Prostate gland (tissue), 2 donors: ENCODE measurements at regions not wholly inside any gene's neighbourhood (a gene's known extent, or its start where the extent isn't known, plus 50 kb on each side); places are given as distances from the start of the nearest gene placed in this dataset.

Experiments used
- DNase-seq: peaks from one replicate; pipeline ENCODE4 v3.0.0-alpha.2; 2019; ENCODE audit warnings: low spot score
- H3K27ac ChIP-seq, 2 donors: fragments of 200-600 bp; sonication (generic); 2 replicates each; pipeline ENCODE4 v1.5.1; 2017 to 2019
- H3K27me3 ChIP-seq: fragments of 200-600 bp; sonication (generic); replicated peaks from 2 replicates; pipeline ENCODE4 v1.5.1; 2019; ENCODE audit not compliant: insufficient read depth
- H3K36me3 ChIP-seq, 2 donors: fragments of 200-600 bp; sonication (generic); 1 replicate in 1 of 2; 2 replicates in 1 of 2; pipeline versions ENCODE4 v1.5.1 to v1.8.1; 2017 to 2019
- H3K4me1 ChIP-seq: fragments of 200-600 bp; sonication (generic); replicated peaks from 2 replicates; pipeline ENCODE4 v1.5.1; 2019
- H3K4me3 ChIP-seq, 2 donors: fragments of 200-600 bp; sonication (generic); 2 replicates each; pipeline ENCODE4 v1.5.1; 2017 to 2019
- H3K9me3 ChIP-seq: fragments of 200-600 bp; sonication (generic); 2 replicates; pipeline ENCODE4 v1.5.1; 2017
- CTCF ChIP-seq, 4 experiments: fragments of 200-600 bp in 2 of 4; fragments of 450-650 bp in 2 of 4; sonication (generic) in 2 of 4; IDR thresholded peaks; 1 replicate in 3 of 4; 2 replicates in 1 of 4; pipeline ENCODE4 v1.5.1; 2016 to 2019; ENCODE audit warnings: antibody characterized with exemption in 4 of 4, mild to moderate bottlenecking in 2 of 4, moderate library complexity in 2 of 4
- POLR2A ChIP-seq: fragments of 450-650 bp; IDR thresholded peaks from one replicate; pipeline ENCODE4 v1.6.1; 2016; ENCODE audit warnings: antibody characterized with exemption, mild to moderate bottlenecking
- POLR2AphosphoS5 ChIP-seq: sonication (generic); formaldehyde crosslinking; IDR thresholded peaks from one replicate; pipeline ENCODE4 v1.6.1; 2017; ENCODE audit warnings: antibody characterized with exemption
- WGBS: methylation state at CpG from one replicate; pipeline ENCODE4 v1.1.5; 2018; 5-methylcytosine and 5-hydroxymethylcytosine counted together
- intact Hi-C: fragments of 100-400 bp; cut with DNase I; formaldehyde crosslinking; loops from one replicate; pipeline ENCODE4 v1.14.2; 2022

DNA sequence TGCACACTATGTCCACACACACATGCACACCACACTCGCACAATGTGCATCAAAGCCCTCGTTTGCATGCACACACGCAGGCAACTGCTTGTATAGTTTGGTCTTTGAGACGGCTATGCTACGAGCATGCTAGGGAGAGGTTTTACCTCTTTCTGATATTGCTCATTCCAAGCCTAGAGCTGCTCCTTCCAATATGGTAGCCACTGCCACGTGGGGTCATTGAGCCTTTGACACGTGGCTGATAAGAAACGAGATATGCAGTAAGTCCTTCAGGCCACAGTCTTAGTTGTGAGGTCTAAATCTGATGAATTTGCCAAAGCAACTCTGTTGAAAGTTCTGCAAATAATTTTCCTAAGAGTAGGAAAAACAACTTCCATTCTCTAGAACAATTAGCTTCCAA lies 204.4 kb downstream of the KLF6 start:
- Histone ChIP-seq H3K4me1 (no peaks in the 10 kb centered on the region), H3K9me3 (no peaks in the 10 kb centered on the region), H3K27me3 (no peaks in the 10 kb centered on the region), H3K27ac (no peak overlapping the region), H3K36me3 (no peaks in the 10 kb centered on the region), H3K4me3 (no peak overlapping the region)
- intact Hi-C loops, result no loop called here
- 83% methylated on average over 8 of the region's 8 CpGs for whole genome bisulfite sequencing
- DNase-seq, result no peak
- TF ChIP-seq POLR2A (no peak), POLR2AphosphoS5 (no peak), CTCF (IDR thresholded peaks at IDR 0.05) (no peak)

DNA sequence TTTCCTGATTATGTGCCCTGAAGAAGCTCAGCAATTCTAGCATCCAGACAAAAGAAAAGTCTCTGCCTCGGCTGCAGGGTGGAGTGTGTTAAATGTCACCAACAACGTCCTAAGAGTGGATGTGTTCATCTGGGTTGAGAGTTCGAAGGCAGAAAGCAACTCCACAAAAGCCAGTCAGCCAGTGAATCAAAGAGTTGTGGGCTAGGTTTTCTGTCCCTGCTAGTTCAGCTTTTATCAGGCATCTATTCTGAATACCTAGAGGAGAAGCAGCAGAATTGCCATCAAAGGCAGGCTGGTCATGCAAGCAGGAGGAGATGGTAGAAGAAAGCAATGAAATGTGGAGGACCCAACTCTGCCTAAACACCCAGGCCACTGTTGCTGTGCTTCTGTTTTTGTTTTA lies 205.2 kb downstream of the KLF6 start:
- H3K4me1 ChIP-seq, result no peaks in the 10 kb centered on the region
- intact Hi-C loops, result no loop called here

DNA sequence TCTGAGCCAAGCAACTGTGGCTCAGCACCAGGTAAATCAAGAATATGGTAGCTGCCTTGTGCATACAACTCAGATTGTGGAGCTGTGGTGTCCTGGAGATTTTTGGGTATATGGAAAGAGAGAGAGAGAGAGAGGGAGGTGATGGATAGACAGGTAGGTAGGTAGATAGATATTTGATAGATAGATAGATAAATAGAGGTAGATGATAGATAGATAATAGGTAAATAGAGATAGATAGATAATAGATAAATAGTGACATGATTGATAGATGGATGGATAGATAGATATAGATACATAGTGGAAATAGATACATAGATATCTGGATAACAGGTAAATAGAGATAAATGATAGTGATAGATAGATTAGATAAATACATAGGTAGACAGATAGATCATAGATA lies 206.3 kb downstream of the KLF6 start:
- no peak for DNase-seq
- intact Hi-C loops, result no loop called here
- H3K4me3 ChIP-seq, result no peak overlapping the region
- no peaks in the 10 kb centered on the region for H3K27me3 ChIP-seq
- no peak overlapping the region for H3K27ac ChIP-seq
- no peaks in the 10 kb centered on the region for H3K4me1 ChIP-seq
- H3K9me3 ChIP-seq, result no peaks in the 10 kb centered on the region
- no peaks in the 10 kb centered on the region for H3K36me3 ChIP-seq
- TF ChIP-seq POLR2AphosphoS5 (no peak), CTCF (IDR thresholded peaks at IDR 0.05) (no peak), POLR2A (no peak)

More for the DNA sequence above, 205.2 kb downstream of the KLF6 start:
- H3K27ac ChIP-seq, result no peak overlapping the region
- H3K4me3 ChIP-seq, result no peak overlapping the region
- no peak for TF ChIP-seq POLR2AphosphoS5
- no peak for TF ChIP-seq POLR2A
- no peak for TF ChIP-seq CTCF (IDR thresholded peaks at IDR 0.05)
- H3K36me3 ChIP-seq, result no peaks in the 10 kb centered on the region
- no peaks in the 10 kb centered on the region for H3K9me3 ChIP-seq
- WGBS, result 28% methylated on average over 3 of the region's 3 CpGs
- no peak for DNase-seq
- H3K27me3 ChIP-seq, result no peaks in the 10 kb centered on the region

GRCh38 chr10:3578159-3578558 lies 206.8 kb downstream of the KLF6 start:
- no peak for TF ChIP-seq POLR2A
- no peak for TF ChIP-seq POLR2AphosphoS5
- no peak for TF ChIP-seq CTCF (IDR thresholded peaks at IDR 0.05)
- no peak overlapping the region for H3K4me3 ChIP-seq
- no peaks in the 10 kb centered on the region for H3K9me3 ChIP-seq
- H3K27ac ChIP-seq, result no peak overlapping the region
- WGBS, result 89% methylated on average over 3 of the region's 3 CpGs
- H3K36me3 ChIP-seq, result no peaks in the 10 kb centered on the region
- no peak for DNase-seq
- H3K4me1 ChIP-seq, result no peaks in the 10 kb centered on the region
- H3K27me3 ChIP-seq, result no peaks in the 10 kb centered on the region
- intact Hi-C loops, result no loop called here

- Histone ChIP-seq H3K27ac (no peak overlapping the region), H3K36me3 (no peaks in the 10 kb centered on the region)
- WGBS, result 92% methylated on average over 10 of the region's 10 CpGs
Observed at GRCh38 chr10:3574451-3574850, 210.6 kb downstream of the KLF6 start.

More at GRCh38 chr10:3574451-3574850, 210.6 kb downstream of the KLF6 start:
- no peak for DNase-seq
- Histone ChIP-seq H3K4me3 (no peak overlapping the region), H3K27me3 (no peaks in the 10 kb centered on the region), H3K4me1 (no peaks in the 10 kb centered on the region), H3K9me3 (no peaks in the 10 kb centered on the region)
- TF ChIP-seq CTCF (IDR thresholded peaks at IDR 0.05) (no peak), POLR2AphosphoS5 (no peak), POLR2A (no peak)
- intact Hi-C loops, result no loop called here
